Fibroblast of lung (primary cell): ENCODE measurements at regions not wholly inside any gene's neighbourhood (a gene's known extent, or its start where the extent isn't known, plus 50 kb on each side); places are given as distances from the start of the nearest gene placed in this dataset.
A peak's percentile ranks its signal among the peaks of the same experiment; 100 is the strongest.

Experiments used
- DNase-seq, 2 donors: peaks; one replicate each; pipeline versions ENCODE4 v3.0.0 to v3.0.0-alpha.2; 2010; ENCODE audit warnings: low read depth in 2 of 2
- H2AFZ ChIP-seq: 2 replicates; pipeline ENCODE4 v1.5.1; 2012; ENCODE audit warnings: low read length, control low read depth, inconsistent platforms
- H3K27ac ChIP-seq: 2 replicates; pipeline ENCODE4 v1.5.1; 2011; ENCODE audit warnings: low read length, control low read depth; ENCODE audit not compliant: insufficient read depth
- H3K27me3 ChIP-seq: 2 replicates; pipeline ENCODE4 v1.5.1; 2011; ENCODE audit warnings: mild to moderate bottlenecking, low read length; ENCODE audit not compliant: control insufficient read depth, insufficient read depth
- H3K36me3 ChIP-seq: 2 replicates; pipeline ENCODE4 v1.5.1; 2011; ENCODE audit warnings: low read length; ENCODE audit not compliant: control insufficient read depth, insufficient read depth
- H3K4me1 ChIP-seq: 2 replicates; pipeline ENCODE4 v1.5.1; 2011; ENCODE audit warnings: low read length; ENCODE audit not compliant: control insufficient read depth, insufficient read depth; ENCODE audit errors: extremely low read depth
- H3K4me2 ChIP-seq: 2 replicates; pipeline ENCODE4 v1.5.1; 2011; ENCODE audit warnings: low read length, control low read depth; ENCODE audit not compliant: insufficient read depth; ENCODE audit errors: extremely low read depth
- H3K4me3 ChIP-seq, 4 experiments: fragments of 200-600 bp in 1 of 4; sonication (generic) in 1 of 4; replicated peaks in 1 of 4; 2 replicates each; pipeline ENCODE4 v1.5.1; 2011 to 2016; ENCODE audit warnings: low read length in 4 of 4, low read depth in 3 of 4, mild to moderate bottlenecking in 3 of 4, control low read depth in 2 of 4, inconsistent platforms in 1 of 4, mixed read lengths in 1 of 4; ENCODE audit not compliant: insufficient read depth in 1 of 4; ENCODE audit errors: control extremely low read depth in 1 of 4
- H3K79me2 ChIP-seq: 2 replicates; pipeline ENCODE4 v1.5.1; 2012; ENCODE audit warnings: mild to moderate bottlenecking, low read length, inconsistent platforms; ENCODE audit not compliant: control insufficient read depth, insufficient read depth
- H3K9ac ChIP-seq: 2 replicates; pipeline ENCODE4 v1.5.1; 2011; ENCODE audit warnings: mild to moderate bottlenecking, low read length, control low read depth; ENCODE audit not compliant: insufficient read depth
- H3K9me3 ChIP-seq: 2 replicates; pipeline ENCODE4 v1.5.1; 2012; ENCODE audit warnings: low read depth, low read length; ENCODE audit not compliant: control insufficient read depth, insufficient read depth
- H4K20me1 ChIP-seq: 2 replicates; pipeline ENCODE4 v1.5.1; 2011; ENCODE audit warnings: low read length; ENCODE audit not compliant: control insufficient read depth, insufficient read depth; ENCODE audit errors: extremely low read depth
- CTCF ChIP-seq, 2 donors: IDR thresholded peaks in 1 of 2; conservative IDR thresholded peaks in 1 of 2; 1 replicate in 1 of 2; 2 replicates in 1 of 2; pipeline ENCODE4 v1.5.1; 2011 to 2012; ENCODE audit warnings: low read length in 2 of 2, control low read depth in 1 of 2, inconsistent platforms in 1 of 2, low read depth in 1 of 2, mild to moderate bottlenecking in 1 of 2
- EZH2 ChIP-seq: IDR thresholded peaks from 2 replicates; pipeline ENCODE4 v1.5.1; 2012; ENCODE audit warnings: low read length, control low read depth, mild to moderate bottlenecking; ENCODE audit errors: missing control alignments

GRCh38 chrX:45769761-45770582 lies 569.3 kb upstream of the DIPK2B start:
- H3K27ac ChIP-seq: peak overlapping the region; percentile 93
- H3K4me1 ChIP-seq: peaks cover 8% of the 10 kb centered on the region
- H2AFZ ChIP-seq: no peak overlapping the region
- no peaks in the 10 kb centered on the region for H3K27me3 ChIP-seq
- peak overlapping the region; percentile 78 to 98 (median 88) for H3K4me3 ChIP-seq
- TF ChIP-seq EZH2 (no peak), CTCF (conservative IDR thresholded peaks at IDR 0.05 in 1 of 2, IDR thresholded peaks at IDR 0.05 in 1 of 2; ENCODE audit: low read depth in 1 of 2, low read length in 2 of 2) (no peak)
- H3K9me3 ChIP-seq: no peaks in the 10 kb centered on the region
- peaks cover 89% of the 10 kb centered on the region for H3K79me2 ChIP-seq
- no peak overlapping the region for H3K4me2 ChIP-seq
- peaks cover 3% of the 10 kb centered on the region for H3K36me3 ChIP-seq
- H3K9ac ChIP-seq: peak overlapping the region; percentile 74
- H4K20me1 ChIP-seq: no peaks in the 10 kb centered on the region
- peak; percentile 95 to 96 for DNase-seq

DNA sequence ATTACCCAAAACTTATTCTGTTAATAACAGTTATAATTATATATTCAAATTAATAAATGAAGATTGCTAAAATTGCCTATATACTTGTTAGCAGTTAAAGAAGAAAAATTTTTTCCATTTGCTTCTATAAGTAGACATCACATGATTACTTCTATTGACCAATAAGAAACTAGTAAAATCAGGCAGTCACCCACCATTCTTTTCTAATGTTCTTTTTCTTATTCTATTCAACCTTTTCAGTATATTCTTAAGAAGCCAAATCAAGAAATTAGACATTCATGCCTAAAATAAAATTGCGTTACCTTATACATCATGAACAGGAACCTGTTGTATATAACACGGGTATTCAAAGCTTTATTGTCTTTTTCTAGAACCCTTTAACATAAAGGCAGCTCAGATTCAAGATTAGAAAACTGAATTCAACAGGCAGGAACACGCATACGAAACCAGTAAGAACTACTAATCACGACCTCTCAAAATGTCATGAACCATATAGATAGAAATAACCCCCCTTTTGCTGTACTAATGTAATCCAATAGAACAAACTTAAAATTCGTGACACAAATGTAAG lies 568.1 kb upstream of the DIPK2B start:
- peak overlapping the region; percentile 93 for H3K27ac ChIP-seq
- H3K9me3 ChIP-seq: no peaks in the 10 kb centered on the region
- H3K79me2 ChIP-seq: peaks cover 88% of the 10 kb centered on the region
- H3K27me3 ChIP-seq: no peaks in the 10 kb centered on the region
- no peak overlapping the region for H2AFZ ChIP-seq
- H3K9ac ChIP-seq: peak overlapping the region; percentile 74
- H4K20me1 ChIP-seq: no peaks in the 10 kb centered on the region
- TF ChIP-seq EZH2: no peak
- no peak for TF ChIP-seq CTCF (conservative IDR thresholded peaks at IDR 0.05 in 1 of 2, IDR thresholded peaks at IDR 0.05 in 1 of 2; ENCODE audit: low read depth in 1 of 2, low read length in 2 of 2)
- DNase-seq: no peak
- peaks cover 3% of the 10 kb centered on the region for H3K36me3 ChIP-seq
- peak overlapping the region; percentile 62 for H3K4me2 ChIP-seq
- peaks cover 8% of the 10 kb centered on the region for H3K4me1 ChIP-seq
- H3K4me3 ChIP-seq: peak overlapping the region; percentile 78 to 98 (median 88)

- H3K4me1 ChIP-seq: peaks cover 9% of the 10 kb centered on the region
- H3K4me2 ChIP-seq: peak overlapping the region; percentile 92
- no peaks in the 10 kb centered on the region for H3K27me3 ChIP-seq
- no peak overlapping the region for H2AFZ ChIP-seq
- H3K9me3 ChIP-seq: no peaks in the 10 kb centered on the region
- peaks cover 88% of the 10 kb centered on the region for H3K79me2 ChIP-seq
- H3K36me3 ChIP-seq: peaks cover 3% of the 10 kb centered on the region
- H3K9ac ChIP-seq: peak overlapping the region; percentile 74
- TF ChIP-seq CTCF (conservative IDR thresholded peaks at IDR 0.05 in 1 of 2, IDR thresholded peaks at IDR 0.05 in 1 of 2; ENCODE audit: low read depth in 1 of 2, low read length in 2 of 2): no peak
- no peak for TF ChIP-seq EZH2
- peak; percentile 48 to 50 for DNase-seq
- peak overlapping the region; percentile 78 to 98 (median 88) for H3K4me3 ChIP-seq
- H3K27ac ChIP-seq: peak overlapping the region; percentile 93
- no peaks in the 10 kb centered on the region for H4K20me1 ChIP-seq
These were observed 566.4 kb upstream of the DIPK2B start for GRCh38 chrX:45766981-45767501.
